8988T (cell line): ENCODE measurements at regions not wholly inside any gene's neighbourhood (a gene's known extent, or its start where the extent isn't known, plus 50 kb on each side); places are given as distances from the start of the nearest gene placed in this dataset.
"Not testable (repeated sequence)": the region's sequence is repeated elsewhere in the genome, so short reads cannot be mapped to it uniquely, and the experiment has no call there.

ENCODE experiments used
- DNase-seq: peaks from one replicate; pipeline ENCODE4 v3.0.0; 2011

DNA sequence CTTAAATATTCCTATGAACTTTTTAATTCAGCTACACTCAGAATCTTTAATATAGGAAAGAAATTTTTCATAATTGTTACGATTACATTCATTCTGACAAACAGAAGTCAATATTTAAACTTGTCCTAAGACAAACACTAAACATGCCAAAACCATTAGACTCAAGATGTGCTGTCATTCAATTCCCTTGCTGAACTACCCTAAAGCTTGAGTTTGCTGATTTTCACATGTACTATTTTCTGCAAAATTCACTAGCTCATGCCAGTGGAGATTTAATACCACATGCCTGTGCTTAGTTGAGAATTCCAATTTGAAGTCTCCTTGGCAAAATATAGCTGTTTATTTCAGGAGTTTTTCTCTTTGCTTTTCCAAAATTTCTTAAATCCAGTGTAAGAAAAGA is 448.0 kb downstream of the COL12A1 start:
- DNase-seq = no peak

GRCh38 chr6:74756923-74757322 is 448.9 kb downstream of the COL12A1 start:
- DNase-seq = no peak

DNA sequence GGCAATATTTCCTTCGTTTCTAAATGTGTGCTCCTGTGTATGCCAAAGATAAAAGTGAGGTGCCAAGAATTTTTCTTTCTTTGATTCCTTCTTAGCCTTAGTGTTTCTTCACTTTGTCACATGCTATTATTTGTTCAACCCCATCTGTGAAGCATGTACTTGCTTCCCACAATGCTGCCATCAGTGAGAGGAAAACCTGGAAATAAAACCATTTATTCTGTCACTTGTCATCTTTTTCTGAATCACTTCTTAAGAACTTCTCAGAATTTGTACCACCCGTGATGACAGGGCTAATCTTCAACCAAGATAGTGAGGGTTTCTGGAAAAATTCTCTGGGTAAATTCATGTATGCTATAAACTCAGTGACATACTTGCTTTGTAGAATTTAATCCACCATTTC is 450.1 kb downstream of the COL12A1 start:
- DNase-seq = no peak

- no peak for DNase-seq
These were observed 450.7 kb downstream of the COL12A1 start for GRCh38 chr6:74755196-74755595.

DNA sequence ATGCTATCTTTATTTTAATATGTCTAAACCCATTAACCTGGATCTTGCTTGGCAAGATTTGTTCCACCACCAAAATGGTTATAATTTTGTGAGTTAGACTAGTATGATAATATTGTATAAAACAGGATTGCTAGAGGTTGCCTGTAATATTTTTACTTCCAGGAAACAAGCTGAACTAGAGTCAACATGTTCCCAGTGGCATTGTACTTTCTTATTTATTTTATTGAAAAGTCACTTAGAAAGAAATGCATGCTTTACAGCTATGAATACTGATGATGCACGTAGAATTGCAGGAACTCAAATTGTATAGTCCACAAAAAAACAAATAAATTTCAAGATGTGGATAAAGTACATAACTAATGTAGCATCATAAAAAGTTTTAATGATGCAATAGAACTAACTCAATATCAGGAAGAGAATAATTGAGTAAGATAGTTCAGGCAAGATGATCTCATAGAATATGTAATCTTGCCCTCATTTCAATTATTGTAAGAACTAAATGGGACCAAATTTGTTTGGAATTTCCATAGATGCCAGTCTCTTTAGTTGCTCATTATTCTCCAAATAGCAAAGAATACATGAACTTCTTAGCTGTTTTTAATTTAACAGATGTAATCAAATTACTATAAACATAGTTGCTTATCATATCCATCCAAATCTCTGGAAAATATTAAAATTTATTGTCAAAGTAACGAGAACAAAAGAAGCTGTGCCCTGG is 451.8 kb downstream of the COL12A1 start:
- no peak for DNase-seq

DNA sequence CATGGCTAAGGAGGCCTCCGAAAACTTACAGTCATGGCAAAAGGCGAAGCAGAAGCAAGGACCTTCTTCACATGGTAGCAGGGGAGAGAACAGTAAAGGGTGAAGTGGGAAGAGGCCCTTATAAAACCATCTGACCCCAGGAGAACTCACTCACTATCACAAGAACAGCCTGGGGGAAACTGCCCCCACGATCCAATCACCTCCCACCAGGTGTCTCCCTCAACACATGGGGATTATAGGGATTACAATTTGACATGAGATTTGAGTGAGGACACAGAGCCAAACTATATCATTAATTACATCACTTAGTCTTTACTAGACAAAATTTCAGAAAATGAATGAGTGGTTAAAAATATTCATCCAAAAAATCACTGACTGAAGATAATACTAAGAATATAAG is 453.6 kb downstream of the COL12A1 start:
- no peak for DNase-seq

- DNase-seq = no peak
These were observed 455.0 kb downstream of the COL12A1 start for GRCh38 chr6:74750826-74751225.

DNA sequence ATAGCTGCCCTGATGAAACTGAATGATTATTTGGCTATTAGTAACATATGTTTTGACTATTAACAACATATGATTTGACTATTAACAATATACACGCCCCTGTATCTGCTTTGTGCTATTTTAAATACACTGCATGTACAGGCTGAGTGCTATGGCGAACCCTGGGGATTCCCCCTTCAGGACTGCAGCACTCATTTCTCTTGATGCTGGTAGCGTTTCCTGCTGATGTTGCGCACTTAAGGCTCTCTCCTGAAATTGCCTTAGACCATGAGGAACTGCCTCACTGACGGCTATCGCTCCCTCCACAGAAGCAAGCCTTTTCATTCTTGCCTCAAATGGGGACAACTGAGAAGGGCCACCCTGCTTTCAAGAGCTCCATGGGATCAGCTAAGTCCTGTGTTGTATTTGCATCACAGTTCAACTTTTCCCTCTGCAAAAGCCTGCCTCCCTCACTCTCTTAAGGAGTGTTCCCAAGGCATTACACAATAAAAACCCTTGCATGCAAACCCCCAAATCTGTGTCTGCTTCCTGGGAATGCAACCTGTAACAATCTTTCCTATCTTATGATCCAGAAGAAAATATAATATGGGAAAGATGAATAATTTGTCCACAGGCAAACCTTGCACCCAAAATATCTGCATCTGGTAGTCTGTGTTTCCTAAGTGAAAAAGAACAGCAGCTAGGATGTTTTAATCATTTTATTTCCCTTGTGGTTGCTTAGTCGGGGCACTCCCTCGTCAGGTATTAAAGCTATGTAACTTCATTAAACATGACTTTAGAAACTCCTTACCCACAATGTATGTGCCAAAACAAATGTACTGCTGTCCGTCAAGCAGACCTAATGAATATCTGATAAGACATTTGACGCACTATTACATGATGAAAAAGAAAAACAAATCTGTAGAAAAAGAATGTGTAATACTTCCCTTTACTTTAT is 456.4 kb downstream of the COL12A1 start:
- DNase-seq = no peak

DNA sequence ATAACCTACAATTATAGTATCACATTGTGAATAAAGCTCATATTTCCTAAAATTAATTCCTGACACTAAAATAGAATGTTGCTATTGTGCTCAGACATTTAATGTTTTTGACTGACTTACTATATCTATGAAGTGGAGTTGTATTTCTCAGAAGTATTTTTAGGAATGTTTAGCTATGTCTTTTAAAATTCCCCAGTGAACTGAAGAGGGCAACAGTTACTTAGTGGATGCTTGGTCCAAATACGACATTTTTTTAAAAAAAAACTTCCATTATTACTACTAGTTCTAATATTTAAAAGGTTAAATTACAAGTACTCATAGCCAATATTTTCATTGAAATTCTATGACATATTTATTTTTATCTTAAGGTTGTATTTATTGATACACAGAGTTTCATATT is 460.2 kb downstream of the COL12A1 start:
- DNase-seq = no peak

- no peak for DNase-seq
These were observed 462.9 kb downstream of the COL12A1 start for GRCh38 chr6:74742793-74743508.

DNA sequence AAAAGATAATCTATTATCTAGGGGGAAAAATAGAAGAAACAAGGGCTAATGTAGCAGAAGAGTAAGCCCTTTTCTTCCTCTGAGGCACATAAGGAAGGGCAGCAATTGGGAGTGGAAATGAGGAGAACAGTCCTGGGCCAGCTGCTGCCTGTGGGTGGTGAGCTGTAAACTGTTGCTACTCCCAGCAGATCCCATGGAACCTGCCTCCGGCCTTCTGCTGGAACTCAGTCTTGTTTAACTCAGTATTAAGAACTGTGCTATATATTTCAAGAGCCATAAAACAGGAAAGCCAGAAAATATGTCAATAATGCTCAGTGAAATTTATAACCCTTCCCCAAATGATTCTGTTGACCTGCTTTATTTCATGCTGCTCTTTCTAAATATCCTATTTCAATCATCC is 464.2 kb downstream of the COL12A1 start:
- DNase-seq = no peak

GRCh38 chr6:74735304-74735703 is 470.5 kb downstream of the COL12A1 start:
- no peak for DNase-seq

GRCh38 chr6:74734901-74735300 is 471.0 kb downstream of the COL12A1 start:
- no peak for DNase-seq

GRCh38 chr6:74733830-74734620 is 471.8 kb downstream of the COL12A1 start:
- DNase-seq = no peak

GRCh38 chr6:74731931-74732330 is 473.9 kb downstream of the COL12A1 start:
- DNase-seq = no peak

- no peak for DNase-seq
These were observed 474.6 kb downstream of the COL12A1 start for GRCh38 chr6:74731204-74731603.

- no peak for DNase-seq
These were observed 484.9 kb downstream of the COL12A1 start for GRCh38 chr6:74720923-74721322.

GRCh38 chr6:74717591-74717990 is 488.3 kb downstream of the COL12A1 start:
- DNase-seq = no peak

GRCh38 chr6:74715355-74716085 is 490.3 kb downstream of the COL12A1 start:
- no peak for DNase-seq

GRCh38 chr6:74713941-74714340 is 491.9 kb downstream of the COL12A1 start:
- DNase-seq = no peak

GRCh38 chr6:74705451-74705850 is 500.4 kb downstream of the COL12A1 start:
- no peak for DNase-seq

DNA sequence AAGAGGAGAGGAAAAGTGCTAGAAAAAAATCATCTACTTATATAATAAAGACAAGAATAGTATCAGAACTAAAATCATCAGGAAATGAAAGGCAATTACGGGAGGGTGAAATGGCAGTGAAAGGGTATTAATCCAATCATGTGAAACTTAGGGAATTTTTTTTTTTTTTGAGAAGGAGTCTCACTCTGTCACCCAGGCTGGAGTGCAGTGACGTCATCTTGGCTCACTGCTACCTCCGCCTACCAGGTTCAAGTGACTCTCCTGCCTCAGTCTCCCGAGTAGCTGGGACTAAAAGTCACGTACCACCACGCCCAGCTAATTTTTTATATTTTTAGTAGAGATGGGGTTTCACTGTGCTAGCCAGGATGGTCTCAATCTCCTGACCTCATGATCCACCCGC is 501.3 kb downstream of the COL12A1 start:
- not testable (repeated sequence) for DNase-seq
